ENCODE measurements at regions not wholly inside any gene's neighbourhood (a gene's known extent, or its start where the extent isn't known, plus 50 kb on each side); places are given as distances from the start of the nearest gene placed in this dataset.

DNA sequence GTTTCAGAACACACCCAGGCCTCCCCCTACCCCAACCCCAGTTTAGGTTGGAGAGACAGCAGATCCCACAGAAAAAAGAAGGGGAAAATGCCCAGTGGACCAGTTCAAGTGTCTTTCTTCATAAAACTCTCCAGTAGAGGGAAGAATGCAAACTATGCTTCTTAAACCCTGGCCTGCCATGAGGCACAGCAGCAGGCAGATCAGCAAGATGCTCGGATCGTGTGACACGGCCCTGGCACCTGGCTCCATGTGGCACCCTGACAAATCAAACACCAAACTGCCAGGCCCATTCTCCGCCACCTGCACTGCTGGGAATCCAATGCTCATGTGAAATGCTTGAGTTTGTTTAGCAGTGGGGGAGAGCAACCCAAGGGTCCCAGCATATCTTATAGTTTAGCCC lies 166.8 kb downstream of the SOX9 start:
- Histone ChIP-seq H3K4me3 (no peak overlapping the region), H3K27ac (no peak overlapping the region), H3K9me3 (no peaks in the 10 kb centered on the region), H3K9ac (ENCODE audit: low read depth in 2 of 2, low read length in 2 of 2) (no peak overlapping the region), H3K36me3 (no peaks in the 10 kb centered on the region), H3K4me1 (no peaks in the 10 kb centered on the region), H3K27me3 (no peaks in the 10 kb centered on the region)
- intact Hi-C loops (cut with DNase I), result no loop called here
- peak; percentile 22 for DNase-seq
- TF ChIP-seq, protein P1, sequence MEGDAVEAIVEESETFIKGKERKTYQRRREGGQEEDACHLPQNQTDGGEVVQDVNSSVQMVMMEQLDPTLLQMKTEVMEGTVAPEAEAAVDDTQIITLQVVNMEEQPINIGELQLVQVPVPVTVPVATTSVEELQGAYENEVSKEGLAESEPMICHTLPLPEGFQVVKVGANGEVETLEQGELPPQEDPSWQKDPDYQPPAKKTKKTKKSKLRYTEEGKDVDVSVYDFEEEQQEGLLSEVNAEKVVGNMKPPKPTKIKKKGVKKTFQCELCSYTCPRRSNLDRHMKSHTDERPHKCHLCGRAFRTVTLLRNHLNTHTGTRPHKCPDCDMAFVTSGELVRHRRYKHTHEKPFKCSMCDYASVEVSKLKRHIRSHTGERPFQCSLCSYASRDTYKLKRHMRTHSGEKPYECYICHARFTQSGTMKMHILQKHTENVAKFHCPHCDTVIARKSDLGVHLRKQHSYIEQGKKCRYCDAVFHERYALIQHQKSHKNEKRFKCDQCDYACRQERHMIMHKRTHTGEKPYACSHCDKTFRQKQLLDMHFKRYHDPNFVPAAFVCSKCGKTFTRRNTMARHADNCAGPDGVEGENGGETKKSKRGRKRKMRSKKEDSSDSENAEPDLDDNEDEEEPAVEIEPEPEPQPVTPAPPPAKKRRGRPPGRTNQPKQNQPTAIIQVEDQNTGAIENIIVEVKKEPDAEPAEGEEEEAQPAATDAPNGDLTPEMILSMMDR (IDR thresholded peaks at IDR 0.05), result no peak

DNA sequence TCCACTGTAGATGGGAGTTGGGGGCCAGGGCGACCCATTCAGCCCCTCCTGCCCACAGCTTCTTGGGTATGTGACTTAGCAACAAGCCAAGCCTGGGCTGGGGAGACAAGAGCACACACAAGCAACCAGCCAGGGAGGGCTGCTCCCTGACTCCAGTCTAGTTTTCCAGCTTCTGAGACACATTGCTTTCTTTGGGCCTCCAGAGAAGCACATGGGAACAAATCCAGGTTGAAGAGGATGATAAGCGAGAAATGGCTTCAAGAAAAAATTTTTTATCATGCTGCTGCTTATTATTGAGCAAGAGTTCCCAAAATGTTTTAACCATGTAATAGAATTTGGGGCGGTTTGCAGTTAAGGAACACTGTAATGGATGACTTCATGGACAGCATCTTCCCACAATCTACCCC lies 173.7 kb downstream of the SOX9 start:
- no peaks in the 10 kb centered on the region for H3K9me3 ChIP-seq
- TF ChIP-seq, protein P1 (IDR thresholded peaks at IDR 0.05), result no peak
- intact Hi-C loops (cut with DNase I), result no loop called here
- H3K9ac ChIP-seq (ENCODE audit: low read depth in 2 of 2, low read length in 2 of 2), result no peak overlapping the region
- no peaks in the 10 kb centered on the region for H3K4me1 ChIP-seq
- no peak overlapping the region for H3K4me3 ChIP-seq
- no peaks in the 10 kb centered on the region for H3K36me3 ChIP-seq
- no peak overlapping the region for H3K27ac ChIP-seq
- H3K27me3 ChIP-seq, result no peaks in the 10 kb centered on the region
- no peak for DNase-seq

DNA sequence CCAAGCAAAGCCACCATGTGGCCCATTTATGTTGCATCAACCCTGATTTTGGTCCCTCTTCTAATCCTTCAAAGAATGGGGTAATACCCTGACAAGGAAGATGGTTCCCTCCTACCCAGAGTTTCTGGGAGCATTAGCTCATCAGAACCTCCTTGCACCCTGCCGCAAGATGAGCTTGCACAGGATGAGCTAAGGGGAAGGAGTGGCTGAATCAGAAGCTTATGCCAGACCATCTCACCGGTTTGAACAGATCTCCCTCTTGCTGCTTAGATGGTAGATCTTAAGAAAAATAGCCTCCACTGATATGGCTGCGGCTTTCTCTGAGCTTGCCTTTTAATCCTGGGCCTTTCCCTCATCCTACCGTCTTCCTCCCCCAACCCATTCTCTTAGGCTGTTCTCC lies 175.1 kb downstream of the SOX9 start:
- no peaks in the 10 kb centered on the region for H3K36me3 ChIP-seq
- TF ChIP-seq, protein P1 (IDR thresholded peaks at IDR 0.05), result no peak
- H3K9ac ChIP-seq (ENCODE audit: low read depth in 2 of 2, low read length in 2 of 2), result no peak overlapping the region
- no peaks in the 10 kb centered on the region for H3K27me3 ChIP-seq
- no peak overlapping the region for H3K27ac ChIP-seq
- DNase-seq, result no peak
- no peaks in the 10 kb centered on the region for H3K4me1 ChIP-seq
- intact Hi-C loops (cut with DNase I), result no loop called here
- H3K9me3 ChIP-seq, result no peaks in the 10 kb centered on the region
- no peak overlapping the region for H3K4me3 ChIP-seq

DNA sequence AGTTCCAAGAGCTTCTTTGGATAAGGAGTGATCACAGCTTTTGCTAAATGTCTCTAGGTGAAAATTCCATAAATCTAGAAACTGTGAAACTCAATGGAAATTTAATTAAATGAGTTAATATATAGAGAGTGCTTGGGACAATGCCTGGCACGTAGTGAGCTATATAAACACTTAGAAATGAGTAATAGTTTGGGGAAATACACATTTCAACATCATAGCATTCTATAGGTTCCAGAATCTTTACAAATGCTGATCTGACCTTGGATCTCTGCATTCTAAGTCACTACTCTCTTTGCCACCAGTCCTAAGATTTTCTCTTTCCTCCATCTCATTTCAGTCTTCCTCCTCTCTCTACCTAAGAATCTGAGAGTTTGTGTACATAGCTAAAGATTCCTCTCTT lies 175.6 kb downstream of the SOX9 start:
- Histone ChIP-seq H3K9me3 (no peaks in the 10 kb centered on the region), H3K4me3 (no peak overlapping the region), H3K9ac (ENCODE audit: low read depth in 2 of 2, low read length in 2 of 2) (no peak overlapping the region), H3K27me3 (no peaks in the 10 kb centered on the region), H3K4me1 (no peaks in the 10 kb centered on the region), H3K36me3 (no peaks in the 10 kb centered on the region), H3K27ac (no peak overlapping the region)
- TF ChIP-seq, protein P1 (IDR thresholded peaks at IDR 0.05), result no peak
- intact Hi-C loops (cut with DNase I), result no loop called here
- no peak for DNase-seq

DNA sequence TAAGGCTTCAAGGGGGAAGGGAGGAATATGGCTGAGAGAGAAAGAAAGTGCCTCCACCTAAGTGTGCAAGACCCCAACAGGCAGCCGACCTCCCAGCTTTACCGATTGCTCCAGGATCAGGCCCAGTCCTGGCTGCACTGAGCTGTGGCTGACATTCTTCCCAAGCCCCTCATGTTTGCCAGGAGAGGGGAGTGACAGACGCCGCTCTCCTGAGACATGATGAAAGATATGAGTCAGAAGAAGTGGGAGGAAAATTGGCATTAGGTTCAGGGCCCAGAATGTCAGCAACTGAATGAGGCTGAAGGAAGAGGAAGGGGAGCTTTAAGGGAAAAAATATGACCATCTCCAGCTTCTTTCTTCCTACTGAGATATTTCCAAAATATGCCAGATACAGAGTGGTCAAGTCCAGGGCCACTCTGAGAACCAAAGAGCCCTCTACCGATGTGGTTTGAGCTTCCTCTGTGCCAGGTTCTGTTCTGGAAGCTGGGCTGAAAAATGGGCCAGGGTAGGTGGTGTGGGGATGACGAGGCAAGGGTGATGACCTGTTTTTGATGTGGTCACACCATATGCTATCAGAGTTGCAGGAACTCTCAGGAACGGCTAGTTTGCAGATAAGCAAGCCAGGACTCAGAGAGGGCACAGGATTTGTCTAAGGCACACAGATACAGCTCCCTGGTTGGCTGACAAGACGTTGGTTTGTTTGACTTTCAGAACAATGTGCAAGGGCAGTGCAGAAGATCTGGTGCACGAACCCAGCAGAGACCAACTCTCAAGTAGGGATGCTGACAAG lies 176.7 kb downstream of the SOX9 start:
- no peaks in the 10 kb centered on the region for H3K4me1 ChIP-seq
- DNase-seq, result no peak
- H3K9ac ChIP-seq (ENCODE audit: low read depth in 2 of 2, low read length in 2 of 2), result no peak overlapping the region
- no peak overlapping the region for H3K4me3 ChIP-seq
- H3K9me3 ChIP-seq, result no peaks in the 10 kb centered on the region
- TF ChIP-seq, protein P1 (IDR thresholded peaks at IDR 0.05), result no peak
- H3K36me3 ChIP-seq, result no peaks in the 10 kb centered on the region
- no peak overlapping the region for H3K27ac ChIP-seq
- intact Hi-C loops (cut with DNase I), result no loop called here
- H3K27me3 ChIP-seq, result no peaks in the 10 kb centered on the region

All from colonic mucosa (tissue), 4 donors.